Renal cortical epithelial cell (primary cell): ENCODE measurements at regions not wholly inside any gene's neighbourhood (a gene's known extent, or its start where the extent isn't known, plus 50 kb on each side); places are given as distances from the start of the nearest gene placed in this dataset.
A peak's percentile ranks its signal among the peaks of the same experiment; 100 is the strongest.

Experiments
- DNase-seq: peaks from one replicate; pipeline ENCODE4 v3.0.0-alpha.2; 2011; ENCODE audit warnings: low read depth

DNA sequence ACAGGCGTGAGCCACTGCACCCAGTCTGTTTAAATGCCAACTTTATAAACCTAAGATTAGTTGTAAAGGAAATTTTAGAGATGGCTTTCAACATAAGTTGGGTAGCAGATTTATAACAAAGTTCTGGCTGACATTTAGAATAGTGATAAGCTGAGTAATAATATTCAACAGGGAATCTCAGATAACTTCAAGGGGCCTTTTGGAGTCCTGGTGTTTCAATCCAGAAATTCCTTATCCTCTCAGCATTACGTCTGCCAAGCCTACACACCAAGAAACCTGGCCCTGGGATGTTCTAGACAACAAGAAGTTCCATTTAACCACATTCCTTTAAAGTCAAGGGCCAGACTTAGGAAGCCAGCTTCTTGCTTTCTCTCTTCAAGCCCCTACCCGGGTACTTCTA is 59.5 kb upstream of the DYRK2 start:
- no peak for DNase-seq

DNA sequence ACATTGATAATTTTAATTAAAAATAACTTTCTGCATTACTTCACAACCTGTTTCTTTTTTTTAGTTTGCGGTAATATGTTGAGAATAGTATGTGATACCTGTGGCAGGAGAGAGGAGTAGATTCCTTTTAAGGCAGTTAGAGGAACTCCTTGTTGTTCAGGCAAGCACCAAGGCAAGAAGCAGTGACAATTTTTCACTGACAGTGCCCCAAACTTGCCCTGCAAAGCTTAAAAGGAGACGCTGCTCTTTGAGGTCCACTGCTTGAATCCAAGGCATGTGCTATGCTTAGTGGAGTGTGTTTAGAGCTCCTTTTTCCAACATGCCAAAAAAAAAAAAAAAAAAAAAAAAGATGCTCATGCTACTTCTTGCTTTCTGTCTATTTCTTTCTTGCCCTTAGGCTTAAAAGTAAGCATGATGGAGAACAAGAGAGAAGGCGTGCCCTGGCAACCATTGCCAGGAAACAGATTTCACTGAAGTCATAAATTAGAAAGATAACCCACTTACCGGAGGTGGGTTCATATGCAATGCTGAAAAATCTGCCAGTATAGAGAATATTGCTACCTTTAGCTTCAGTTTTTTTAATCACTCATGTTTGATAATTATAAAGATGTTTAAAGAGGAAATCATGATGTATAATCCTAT is 58.3 kb upstream of the DYRK2 start:
- DNase-seq = no peak

- DNase-seq = peak; percentile 89
Observed at GRCh38 chr12:67592228-67593011, 56.1 kb upstream of the DYRK2 start.

- peak; percentile 83 for DNase-seq
Observed at GRCh38 chr12:67593041-67593440, 55.5 kb upstream of the DYRK2 start.

- no peak for DNase-seq
Observed at GRCh38 chr12:67593461-67594330, 54.8 kb upstream of the DYRK2 start.

DNA sequence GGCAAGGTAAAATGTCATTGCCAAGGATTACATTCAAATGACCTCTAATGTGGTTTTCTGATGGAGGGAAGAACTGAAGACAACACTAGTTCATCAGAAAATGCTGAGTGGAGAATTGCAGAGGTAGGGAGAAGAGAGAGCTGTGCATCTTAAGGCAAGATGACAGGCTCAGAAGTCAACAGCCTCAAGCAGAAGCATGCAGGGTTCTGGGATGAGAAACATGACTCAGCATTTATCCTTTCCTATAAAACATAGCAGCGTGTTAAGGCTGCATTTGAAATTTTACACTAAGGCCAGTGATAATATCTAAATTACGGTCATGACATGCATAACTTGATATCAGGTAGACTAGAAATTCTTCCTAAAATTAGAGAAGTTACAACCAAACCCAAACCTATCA is 53.7 kb upstream of the DYRK2 start:
- DNase-seq = no peak

GRCh38 chr12:67595365-67595764 is 53.2 kb upstream of the DYRK2 start:
- no peak for DNase-seq

GRCh38 chr12:67598598-67598997 is 49.9 kb upstream of the DYRK2 start:
- DNase-seq = no peak
